NT2/D1 (cell line): ENCODE measurements at regions not wholly inside any gene's neighbourhood (a gene's known extent, or its start where the extent isn't known, plus 50 kb on each side); places are given as distances from the start of the nearest gene placed in this dataset.

Experiments
- SUZ12 ChIP-seq: IDR thresholded peaks from 2 replicates; pipeline ENCODE4 v1.6.1; 2011; ENCODE audit not compliant: insufficient read length, insufficient read depth; ENCODE audit errors: extremely low read depth
- YY1 ChIP-seq: IDR thresholded peaks from 2 replicates; pipeline ENCODE4 v1.6.1; 2011; ENCODE audit not compliant: insufficient read length, insufficient read depth
- ZNF274 ChIP-seq: IDR thresholded peaks from 2 replicates; pipeline ENCODE4 v1.6.1; 2011; ENCODE audit warnings: mild to moderate bottlenecking, low read depth, low read length

GRCh38 chr10:128710098-128710797 is 584.0 kb upstream of the MKI67 start:
- TF ChIP-seq YY1 (no peak), ZNF274 (no peak), SUZ12 (no peak)
